HepG2 (cell line): ENCODE measurements at regions not wholly inside any gene's neighbourhood (a gene's known extent, or its start where the extent isn't known, plus 50 kb on each side); places are given as distances from the start of the nearest gene placed in this dataset.

Experiments
- ATAC-seq: fragments of 200-7000 bp; cut with Tn5 transposase; 3 replicates; pipeline ENCODE4 v1.9.1; 2020; ENCODE audit warnings: mild to moderate bottlenecking, moderate library complexity
- BruUV-seq: library from RNA; stranded (reverse); fragments of 400-500 nt; replicated peaks from 2 replicates; lab custom pipeline; 2021; lab: Mats Ljungman, UMichigan
- CTCF ChIA-PET: fragments of 300-600 bp; formaldehyde crosslinking; extraction: SDS; loops from one replicate; lab custom pipeline; 2021; ENCODE audit warnings: low total read pairs, inconsistent platforms, low intra/inter-chr PET ratio; lab: Yijun Ruan, JAX
- POLR2A ChIA-PET: fragments of 350-600 bp; sonication (Branson Sonifier 250); formaldehyde crosslinking; loops from one replicate; lab custom pipeline; 2020; ENCODE audit warnings: antibody characterized with exemption, inconsistent platforms; lab: Yijun Ruan, JAX
- DNase-seq: peaks from one replicate; pipeline ENCODE4 v3.0.0-alpha.2; 2015; ENCODE audit warnings: low spot score
- FAIRE-seq: peaks from 3 replicates; lab custom pipeline; 2011; peaks lifted over from hg19 to GRCh38; lab: Jason Lieb, UNC
- H2AFZ ChIP-seq: one replicate; pipeline ENCODE4 v1.6.1; 2011; ENCODE audit warnings: low read length, inconsistent platforms
- H3K27ac ChIP-seq: fragments of 300-600 bp; 3 replicates; pipeline ENCODE4 v1.8.0; 2011; ENCODE audit warnings: mixed run types, mild to moderate bottlenecking, mixed read lengths, low read length, inconsistent platforms; ENCODE audit not compliant: insufficient read depth; ENCODE audit errors: extremely low read length
- H3K27me3 ChIP-seq, 2 experiments: fragments of 200-600 bp in 1 of 2; 2 replicates in 1 of 2; 3 replicates in 1 of 2; pipeline versions ENCODE4 v1.6.0 to v1.8.0; 2011; ENCODE audit warnings: low read length in 2 of 2, mild to moderate bottlenecking in 2 of 2, moderate library complexity in 2 of 2, inconsistent platforms in 1 of 2; ENCODE audit not compliant: insufficient read depth in 2 of 2, control insufficient read depth in 1 of 2
- H3K36me3 ChIP-seq, 2 experiments: fragments of 200-600 bp in 1 of 2; replicated peaks in 1 of 2; 2 replicates in 1 of 2; 3 replicates in 1 of 2; pipeline versions ENCODE4 v1.5.1 to v1.8.0; 2011; ENCODE audit warnings: low read length in 2 of 2, inconsistent platforms in 1 of 2; ENCODE audit not compliant: insufficient read depth in 2 of 2, control insufficient read depth in 1 of 2
- H3K4me1 ChIP-seq: 2 replicates; pipeline ENCODE4 v1.5.1; 2012; ENCODE audit warnings: low read length, inconsistent platforms; ENCODE audit not compliant: insufficient read depth
- H3K4me2 ChIP-seq: 2 replicates; pipeline ENCODE4 v1.6.0; 2011; ENCODE audit warnings: low read depth, low read length, inconsistent platforms
- H3K4me3 ChIP-seq, 3 experiments: fragments of 200-600 bp in 1 of 3; sonication (generic), shearing (Covaris generic) in 1 of 3; replicated peaks in 1 of 3; 2 replicates each; pipeline ENCODE4 v1.5.1; 2011 to 2016; ENCODE audit warnings: low read length in 3 of 3, inconsistent platforms in 2 of 3, low read depth in 2 of 3, mild to moderate bottlenecking in 2 of 3, control low read depth in 1 of 3, mixed read lengths in 1 of 3; ENCODE audit not compliant: insufficient read depth in 1 of 3
- H3K79me2 ChIP-seq: one replicate; pipeline ENCODE4 v1.6.1; 2011; ENCODE audit warnings: low read length, inconsistent platforms; ENCODE audit not compliant: insufficient read depth
- H3K9ac ChIP-seq: 2 replicates; pipeline ENCODE4 v1.6.0; 2011; ENCODE audit warnings: mild to moderate bottlenecking, low read depth, low read length, inconsistent platforms; ENCODE audit not compliant: insufficient read depth
- H3K9me3 ChIP-seq: 2 replicates; pipeline ENCODE4 v1.5.1; 2012; ENCODE audit warnings: mild to moderate bottlenecking, low read length
- H4K20me1 ChIP-seq: 2 replicates; pipeline ENCODE4 v1.6.0; 2011; ENCODE audit warnings: inconsistent platforms, mild to moderate bottlenecking, low read length, moderate library complexity; ENCODE audit not compliant: insufficient read depth
- ATF6 ChIP-seq: sonication (generic); formaldehyde crosslinking; conservative IDR thresholded peaks from 2 replicates; pipeline ENCODE4 v1.4.0; 2020; ENCODE audit warnings: missing genetic modification reagents
- DBP ChIP-seq: sonication (generic); formaldehyde crosslinking; IDR thresholded peaks from 2 replicates; pipeline ENCODE4 v1.4.0; 2020; ENCODE audit warnings: missing genetic modification reagents; ENCODE audit errors: not compliant biosample characterization
- HNF1A ChIP-seq, 2 experiments: sonication (generic) in 1 of 2; formaldehyde crosslinking in 1 of 2; IDR thresholded peaks; 2 replicates each; pipeline versions ENCODE4 v1.4.0 to v1.6.1; 2016 to 2020; ENCODE audit warnings: borderline replicate concordance in 1 of 2, low read depth in 1 of 2, mild to moderate bottlenecking in 1 of 2, missing genetic modification reagents in 1 of 2
- NCOA1 ChIP-seq: sonication (generic); formaldehyde crosslinking; IDR thresholded peaks from 2 replicates; pipeline ENCODE4 v1.9.0; 2021; ENCODE audit warnings: missing genetic modification reagents
- RFX3 ChIP-seq: IDR thresholded peaks from 2 replicates; pipeline ENCODE4 v1.6.1; 2016; ENCODE audit warnings: missing biosample characterization, missing genetic modification reagents
- SMARCC2 ChIP-seq: fragments of 450-650 bp; IDR thresholded peaks from 2 replicates; pipeline ENCODE4 v1.6.1; 2017; ENCODE audit warnings: antibody characterized with exemption, mild to moderate bottlenecking
- SUZ12 ChIP-seq: fragments of 150-350 bp; IDR thresholded peaks from 2 replicates; pipeline ENCODE4 v1.6.1; 2014; ENCODE audit warnings: low read depth, low read length
- TBX2 ChIP-seq: sonication (generic); formaldehyde crosslinking; IDR thresholded peaks from 2 replicates; pipeline ENCODE4 v1.5.0; 2020; ENCODE audit warnings: missing genetic modification reagents, mild to moderate bottlenecking, borderline replicate concordance
- WGBS: methylation state at CpG from one replicate; pipeline ENCODE4 v1.1.6; 2017; ENCODE audit warnings: low lambda C conversion rate; 5-methylcytosine and 5-hydroxymethylcytosine counted together
- in situ Hi-C: cut with HindIII; loops from 2 replicates; pipeline ENCODE4 v1.10.0; 2017; ENCODE audit warnings: low pct_unique_long_range_greater_than_20kb; ENCODE audit not compliant: extremely low pct_ligation_motif_present
- intact Hi-C: fragments of 100-400 bp; cut with micrococcal nuclease; formaldehyde crosslinking; loops from one replicate; pipeline ENCODE4 v1.10.0; 2022; ENCODE audit not compliant: unreplicated experiment
- TF ChIP-seq, protein P1 (sequence below): sonication (generic); formaldehyde crosslinking; IDR thresholded peaks from 2 replicates; pipeline ENCODE4 v1.4.0; 2020; ENCODE audit warnings: missing genetic modification reagents

- TF ChIP-seq ATF6 (CRISPR knock-in tag), result no peak
- no peak for TF ChIP-seq TBX2 (CRISPR knock-in tag)
- TF ChIP-seq NCOA1 (CRISPR knock-in tag), result no peak
Measured at GRCh38 chrX:50978920-50979682, 68.6 kb downstream of the BMP15 start (continued).

DNA sequence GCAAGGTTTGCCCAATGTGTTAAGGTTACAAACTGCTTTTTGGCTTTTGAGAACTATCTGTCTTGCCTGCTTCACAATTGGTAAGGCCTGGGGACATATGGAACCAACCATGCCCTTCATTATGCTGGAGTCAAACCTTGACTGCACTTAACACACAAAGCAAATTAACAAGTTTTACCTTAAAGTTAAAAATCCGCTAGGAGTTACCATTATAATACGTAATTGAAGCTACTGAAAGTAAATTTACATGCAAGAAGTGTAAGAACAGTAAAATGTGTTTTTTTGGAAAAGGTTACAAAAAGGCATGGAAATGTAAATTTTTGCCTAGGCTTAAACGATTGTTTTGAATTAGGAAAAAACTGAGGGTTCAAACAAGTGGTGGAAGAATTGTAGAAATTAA lies 69.7 kb downstream of the BMP15 start:
- in situ Hi-C loops, result no loop called here
- ChIA-PET POLR2A (no interaction called here), CTCF (no interaction called here)
- DNase-seq, result no peak
- Histone ChIP-seq H3K9ac (no peak overlapping the region), H2AFZ (no peak overlapping the region), H3K9me3 (no peaks in the 10 kb centered on the region), H3K79me2 (no peaks in the 10 kb centered on the region), H3K4me1 (no peaks in the 10 kb centered on the region), H3K27ac (no peak overlapping the region), H4K20me1 (no peaks in the 10 kb centered on the region), H3K4me3 (no peak overlapping the region), H3K36me3 (no peaks in the 10 kb centered on the region), H3K4me2 (no peak overlapping the region), H3K27me3 (no peaks in the 10 kb centered on the region)
- intact Hi-C loops, result no loop called here
- no peak for ATAC-seq
- 13% methylated on average over 3 of the region's 3 CpGs for WGBS
- FAIRE-seq, result no peak
- BruUV-seq, result no TSS peak
- TF ChIP-seq RFX3 (no peak), DBP (CRISPR knock-in tag) (no peak), SMARCC2 (no peak), SUZ12 (no peak), HNF1A (IDR thresholded peaks at IDR 0.05; ENCODE audit: low read depth) (no peak), HNF1A (CRISPR knock-in tag; IDR thresholded peaks at IDR 0.05; ENCODE audit: borderline replicate concordance) (no peak)
- TF ChIP-seq, protein P1, sequence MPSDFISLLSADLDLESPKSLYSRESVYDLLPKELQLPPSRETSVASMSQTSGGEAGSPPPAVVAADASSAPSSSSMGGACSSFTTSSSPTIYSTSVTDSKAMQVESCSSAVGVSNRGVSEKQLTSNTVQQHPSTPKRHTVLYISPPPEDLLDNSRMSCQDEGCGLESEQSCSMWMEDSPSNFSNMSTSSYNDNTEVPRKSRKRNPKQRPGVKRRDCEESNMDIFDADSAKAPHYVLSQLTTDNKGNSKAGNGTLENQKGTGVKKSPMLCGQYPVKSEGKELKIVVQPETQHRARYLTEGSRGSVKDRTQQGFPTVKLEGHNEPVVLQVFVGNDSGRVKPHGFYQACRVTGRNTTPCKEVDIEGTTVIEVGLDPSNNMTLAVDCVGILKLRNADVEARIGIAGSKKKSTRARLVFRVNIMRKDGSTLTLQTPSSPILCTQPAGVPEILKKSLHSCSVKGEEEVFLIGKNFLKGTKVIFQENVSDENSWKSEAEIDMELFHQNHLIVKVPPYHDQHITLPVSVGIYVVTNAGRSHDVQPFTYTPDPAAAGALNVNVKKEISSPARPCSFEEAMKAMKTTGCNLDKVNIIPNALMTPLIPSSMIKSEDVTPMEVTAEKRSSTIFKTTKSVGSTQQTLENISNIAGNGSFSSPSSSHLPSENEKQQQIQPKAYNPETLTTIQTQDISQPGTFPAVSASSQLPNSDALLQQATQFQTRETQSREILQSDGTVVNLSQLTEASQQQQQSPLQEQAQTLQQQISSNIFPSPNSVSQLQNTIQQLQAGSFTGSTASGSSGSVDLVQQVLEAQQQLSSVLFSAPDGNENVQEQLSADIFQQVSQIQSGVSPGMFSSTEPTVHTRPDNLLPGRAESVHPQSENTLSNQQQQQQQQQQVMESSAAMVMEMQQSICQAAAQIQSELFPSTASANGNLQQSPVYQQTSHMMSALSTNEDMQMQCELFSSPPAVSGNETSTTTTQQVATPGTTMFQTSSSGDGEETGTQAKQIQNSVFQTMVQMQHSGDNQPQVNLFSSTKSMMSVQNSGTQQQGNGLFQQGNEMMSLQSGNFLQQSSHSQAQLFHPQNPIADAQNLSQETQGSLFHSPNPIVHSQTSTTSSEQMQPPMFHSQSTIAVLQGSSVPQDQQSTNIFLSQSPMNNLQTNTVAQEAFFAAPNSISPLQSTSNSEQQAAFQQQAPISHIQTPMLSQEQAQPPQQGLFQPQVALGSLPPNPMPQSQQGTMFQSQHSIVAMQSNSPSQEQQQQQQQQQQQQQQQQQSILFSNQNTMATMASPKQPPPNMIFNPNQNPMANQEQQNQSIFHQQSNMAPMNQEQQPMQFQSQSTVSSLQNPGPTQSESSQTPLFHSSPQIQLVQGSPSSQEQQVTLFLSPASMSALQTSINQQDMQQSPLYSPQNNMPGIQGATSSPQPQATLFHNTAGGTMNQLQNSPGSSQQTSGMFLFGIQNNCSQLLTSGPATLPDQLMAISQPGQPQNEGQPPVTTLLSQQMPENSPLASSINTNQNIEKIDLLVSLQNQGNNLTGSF, result no peak
